Activated CD8-positive, alpha-beta memory T cell treated with anti-CD3 and anti-CD28 coated beads for 4 hours (primary cell): ENCODE measurements at regions not wholly inside any gene's neighbourhood (a gene's known extent, or its start where the extent isn't known, plus 50 kb on each side); places are given as distances from the start of the nearest gene placed in this dataset.
"Not testable (repeated sequence)": the region's sequence is repeated elsewhere in the genome, so short reads cannot be mapped to it uniquely, and the experiment has no call there.

Experiments used
- DNase-seq, 2 donors: peaks; one replicate each; pipeline ENCODE4 v3.0.0-alpha.2; 2020; ENCODE audit warnings: low read depth in 2 of 2

GRCh38 chr17:64784353-64785010 lies 122.4 kb upstream of the SMURF2 start:
- DNase-seq = no peak

GRCh38 chr17:64783556-64784352 lies 121.6 kb upstream of the SMURF2 start:
- DNase-seq = no peak

GRCh38 chr17:64783031-64783461 lies 120.9 kb upstream of the SMURF2 start:
- no peak for DNase-seq

- DNase-seq = no peak
These were observed 119.9 kb upstream of the SMURF2 start for GRCh38 chr17:64781810-64782555.

- DNase-seq = no peak
These were observed 119.1 kb upstream of the SMURF2 start for GRCh38 chr17:64781014-64781756.

- peak; percentile 36 to 57 for DNase-seq
These were observed 118.2 kb upstream of the SMURF2 start for GRCh38 chr17:64780096-64781013.

GRCh38 chr17:64779376-64780095 lies 117.4 kb upstream of the SMURF2 start:
- DNase-seq = no peak

- DNase-seq = not testable (repeated sequence)
These were observed 116.9 kb upstream of the SMURF2 start for GRCh38 chr17:64779098-64779375.

GRCh38 chr17:64778240-64779097 lies 116.4 kb upstream of the SMURF2 start:
- no peak for DNase-seq

GRCh38 chr17:64777415-64778239 lies 115.5 kb upstream of the SMURF2 start:
- DNase-seq = no peak

GRCh38 chr17:64776720-64777414 lies 114.8 kb upstream of the SMURF2 start:
- DNase-seq = peak; percentile 39 to 43

- DNase-seq = no peak
These were observed 113.8 kb upstream of the SMURF2 start for GRCh38 chr17:64775701-64776570.

- no peak for DNase-seq
These were observed 112.9 kb upstream of the SMURF2 start for GRCh38 chr17:64774888-64775540.

GRCh38 chr17:64773836-64774761 lies 112.0 kb upstream of the SMURF2 start:
- DNase-seq = no peak

- no peak for DNase-seq
These were observed 111.3 kb upstream of the SMURF2 start for GRCh38 chr17:64773386-64773835.
